Upper lobe of left lung (tissue), 6 donors: ENCODE measurements at regions not wholly inside any gene's neighbourhood (a gene's known extent, or its start where the extent isn't known, plus 50 kb on each side); places are given as distances from the start of the nearest gene placed in this dataset.

ENCODE experiments used
- ATAC-seq, 2 donors: fragments of 200-7000 bp; cut with Tn5 transposase; one replicate each; pipeline ENCODE4 v1.9.1; 2022; ENCODE audit warnings: mild to moderate bottlenecking in 2 of 2, moderate library complexity in 2 of 2; ENCODE audit not compliant: low FRiP score in 2 of 2
- DNase-seq, 2 donors: peaks; one replicate each; pipeline ENCODE4 v3.0.0-alpha.2; 2019 to 2020
- H3K27ac ChIP-seq, 4 donors: fragments of 200-600 bp; sonication (generic); one replicate each; pipeline ENCODE4 v1.5.1; 2016 to 2019
- H3K27me3 ChIP-seq, 4 donors: fragments of 200-600 bp; sonication (generic); one replicate each; pipeline ENCODE4 v1.5.1; 2017 to 2019
- H3K36me3 ChIP-seq, 4 donors: fragments of 200-600 bp; sonication (generic); one replicate each; pipeline ENCODE4 v1.5.1; 2016 to 2019
- H3K4me1 ChIP-seq, 4 donors: fragments of 200-600 bp; sonication (generic); one replicate each; pipeline ENCODE4 v1.5.1; 2018 to 2019
- H3K4me3 ChIP-seq, 4 donors: fragments of 200-600 bp; sonication (generic); one replicate each; pipeline ENCODE4 v1.5.1; 2017 to 2019; ENCODE audit warnings: mild to moderate bottlenecking in 2 of 4, moderate library complexity in 1 of 4
- H3K9me3 ChIP-seq, 4 donors: fragments of 200-600 bp; sonication (generic); one replicate each; pipeline ENCODE4 v1.5.1; 2018 to 2019
- CTCF ChIP-seq, 6 experiments: fragments of 450-650 bp in 4 of 6; fragments of 200-600 bp in 2 of 6; sonication (generic) in 2 of 6; IDR thresholded peaks; one replicate each; pipeline ENCODE4 v1.5.1; 2016 to 2019; ENCODE audit warnings: antibody characterized with exemption in 6 of 6
- EP300 ChIP-seq, 4 donors: sonication (generic); formaldehyde crosslinking; IDR thresholded peaks; one replicate each; pipeline ENCODE4 v1.5.1; 2017; ENCODE audit warnings: antibody characterized with exemption in 4 of 4, control low read depth in 2 of 4
- POLR2A ChIP-seq, 4 donors: fragments of 450-650 bp; IDR thresholded peaks; one replicate each; pipeline ENCODE4 v1.5.1; 2016 to 2017; ENCODE audit warnings: antibody characterized with exemption in 4 of 4, mild to moderate bottlenecking in 2 of 4
- POLR2AphosphoS5 ChIP-seq, 2 donors: sonication (generic); formaldehyde crosslinking; IDR thresholded peaks; one replicate each; pipeline ENCODE4 v1.5.1; 2017; ENCODE audit warnings: antibody characterized with exemption in 2 of 2
- WGBS, 2 donors: methylation state at CpG; one replicate each; pipeline ENCODE4 v1.1.5; 2017 to 2018; 5-methylcytosine and 5-hydroxymethylcytosine counted together
- donor health status: DM: no; HTN: no; CAD: no; lungs with moderate emphysema.
- donor health status: DM: no; HTN: yes; CAD: no; lungs with severe emphysema.

DNA sequence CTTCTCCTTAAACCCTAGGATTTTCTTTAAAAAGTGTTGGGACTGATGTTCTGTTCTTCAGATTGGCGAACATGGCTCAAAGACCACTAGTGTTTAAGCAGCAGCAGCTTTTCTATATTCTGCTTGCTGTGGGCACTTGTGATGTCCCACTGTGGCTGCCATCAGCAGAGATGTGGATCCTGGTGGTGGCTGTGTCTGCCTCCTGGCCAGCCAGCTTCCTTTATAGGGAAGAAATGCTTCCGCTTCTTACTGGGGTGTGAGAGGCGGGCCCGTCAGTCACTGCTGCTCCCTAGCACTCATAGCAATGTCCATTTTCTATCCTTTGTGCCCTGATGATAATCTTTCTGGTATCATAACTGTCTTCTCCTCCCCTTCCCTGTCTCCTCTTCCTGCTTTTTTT is 66.7 kb upstream of the ESR1 start:
- Histone ChIP-seq H3K36me3 (no peaks in the 10 kb centered on the region), H3K4me1 (no peaks in the 10 kb centered on the region), H3K9me3 (no peaks in the 10 kb centered on the region), H3K27ac (no peak overlapping the region), H3K27me3 (no peaks in the 10 kb centered on the region), H3K4me3 (no peak overlapping the region)
- ATAC-seq (no peak), DNase-seq (no peak)
- WGBS, 2 donors, result 91 to 95% methylated on average over 4 of the region's 4 CpGs
- TF ChIP-seq POLR2AphosphoS5 (IDR thresholded peaks at IDR 0.05) (no peak), CTCF (IDR thresholded peaks at IDR 0.05) (no peak), POLR2A (IDR thresholded peaks at IDR 0.05) (no peak)

GRCh38 chr6:151747896-151748295 is 59.6 kb upstream of the ESR1 start:
- Histone ChIP-seq H3K36me3 (no peaks in the 10 kb centered on the region), H3K27me3 (no peaks in the 10 kb centered on the region), H3K4me3 (no peak overlapping the region), H3K27ac (no peak overlapping the region), H3K4me1 (no peaks in the 10 kb centered on the region), H3K9me3 (no peaks in the 10 kb centered on the region)
- no peak for ATAC-seq
- WGBS, 2 donors, result 62 to 70% methylated on average over 2 of the region's 2 CpGs
- TF ChIP-seq POLR2A (IDR thresholded peaks at IDR 0.05) (no peak), CTCF (IDR thresholded peaks at IDR 0.05) (no peak), EP300 (IDR thresholded peaks at IDR 0.05) (no peak), POLR2AphosphoS5 (IDR thresholded peaks at IDR 0.05) (no peak)
- no peak for DNase-seq

- Histone ChIP-seq H3K9me3 (no peaks in the 10 kb centered on the region), H3K36me3 (no peaks in the 10 kb centered on the region), H3K27me3 (no peaks in the 10 kb centered on the region), H3K4me3 (no peak overlapping the region), H3K4me1 (no peaks in the 10 kb centered on the region), H3K27ac (no peak overlapping the region)
- WGBS, 2 donors, result 77 to 80% methylated on average over 2 of the region's 2 CpGs
- DNase-seq, result no peak
- ATAC-seq, result no peak
- TF ChIP-seq POLR2A (IDR thresholded peaks at IDR 0.05) (no peak), EP300 (IDR thresholded peaks at IDR 0.05) (no peak), POLR2AphosphoS5 (IDR thresholded peaks at IDR 0.05) (no peak), CTCF (IDR thresholded peaks at IDR 0.05) (no peak)
Observed at GRCh38 chr6:151749341-151749740, 58.1 kb upstream of the ESR1 start.

DNA sequence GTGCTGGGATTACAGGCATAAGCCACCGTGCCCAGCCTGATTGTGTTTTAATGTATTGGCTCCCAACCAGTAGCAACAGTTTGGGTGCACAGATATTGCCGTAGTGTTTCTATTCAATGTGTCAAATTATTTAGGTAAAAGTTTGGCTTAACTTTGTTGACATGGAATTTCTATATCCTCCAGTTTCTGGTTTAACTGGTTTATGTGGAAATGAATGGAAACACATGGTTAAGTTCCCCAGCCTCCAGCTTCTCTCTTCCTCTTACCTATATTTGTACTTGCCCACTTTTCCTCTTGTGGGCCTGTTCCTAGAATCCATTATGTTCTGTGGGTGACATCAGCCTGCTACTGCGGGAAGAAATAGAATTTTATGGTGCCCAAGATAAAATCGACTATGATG is 53.9 kb upstream of the ESR1 start:
- Histone ChIP-seq H3K27me3 (no peaks in the 10 kb centered on the region), H3K27ac (no peak overlapping the region), H3K36me3 (no peaks in the 10 kb centered on the region), H3K4me3 (no peak overlapping the region), H3K9me3 (no peaks in the 10 kb centered on the region), H3K4me1 (no peaks in the 10 kb centered on the region)
- TF ChIP-seq POLR2AphosphoS5 (IDR thresholded peaks at IDR 0.05), result no peak
- TF ChIP-seq EP300 (IDR thresholded peaks at IDR 0.05), result no peak
- no peak for TF ChIP-seq CTCF (IDR thresholded peaks at IDR 0.05)
- TF ChIP-seq POLR2A (IDR thresholded peaks at IDR 0.05), result no peak
- DNase-seq (no peak), ATAC-seq (no peak)
- WGBS, 2 donors, result 82 to 89% methylated on average over 4 of the region's 4 CpGs

GRCh38 chr6:151757506-151757955 is 50.0 kb upstream of the ESR1 start:
- no peaks in the 10 kb centered on the region for H3K4me1 ChIP-seq
- no peak for TF ChIP-seq CTCF (IDR thresholded peaks at IDR 0.05)
- no peak for TF ChIP-seq EP300 (IDR thresholded peaks at IDR 0.05)
- TF ChIP-seq POLR2A (IDR thresholded peaks at IDR 0.05), result no peak
- no peak for TF ChIP-seq POLR2AphosphoS5 (IDR thresholded peaks at IDR 0.05)
- no peaks in the 10 kb centered on the region for H3K9me3 ChIP-seq
- no peaks in the 10 kb centered on the region for H3K36me3 ChIP-seq
- H3K27me3 ChIP-seq, result no peaks in the 10 kb centered on the region
- WGBS, 2 donors, result 63 to 71% methylated on average over 5 of the region's 5 CpGs
- H3K4me3 ChIP-seq, result no peak overlapping the region
- ATAC-seq (no peak), DNase-seq (no peak)
- no peak overlapping the region for H3K27ac ChIP-seq
